ENCODE measurements at regions not wholly inside any gene's neighbourhood (a gene's known extent, or its start where the extent isn't known, plus 50 kb on each side); places are given as distances from the start of the nearest gene placed in this dataset.

- Histone ChIP-seq H4K20me1 (ENCODE audit: insufficient read depth) (no peaks in the 10 kb centered on the region), H3F3A (replicated peaks; ENCODE audit: insufficient read depth) (no peaks in the 10 kb centered on the region), H3K4me3 (ENCODE audit: low read depth in 2 of 2, low read length in 1 of 2) (no peak overlapping the region), H3K27ac (ENCODE audit: low read depth in 2 of 2, low read length in 1 of 2) (no peak overlapping the region), H3K27me3 (ENCODE audit: insufficient read depth) (no peaks in the 10 kb centered on the region), H2AFZ (ENCODE audit: low read depth) (no peak overlapping the region), H3K36me3 (replicated peaks in 1 of 2; ENCODE audit: control insufficient read depth in 1 of 2, insufficient read depth in 2 of 2, low read length in 1 of 2) (no peaks in the 10 kb centered on the region), H3K4me1 (ENCODE audit: control insufficient read depth in 1 of 2, insufficient read depth in 2 of 2, low read depth in 1 of 2, low read length in 1 of 2) (no peaks in the 10 kb centered on the region), H3K9me3 (no peaks in the 10 kb centered on the region), H3K4me2 (no peak overlapping the region), H3K79me2 (ENCODE audit: insufficient read depth) (no peaks in the 10 kb centered on the region), H3K9me2 (no peaks in the 10 kb centered on the region; the same call in 1 of the 2 replicates), H3K9ac (no peak overlapping the region)
- CTCF ChIA-PET: no interaction called here
- POLR2A ChIA-PET: no interaction called here
- TF ChIP-seq TEAD4 (IDR thresholded peaks at IDR 0.05; ENCODE audit: borderline replicate concordance, insufficient read depth) (no peak), FOSL2 (IDR thresholded peaks at IDR 0.05; ENCODE audit: borderline replicate concordance, low read depth) (no peak), RCOR1 (IDR thresholded peaks at IDR 0.05; ENCODE audit: low read length) (no peak), CHD2 (IDR thresholded peaks at IDR 0.05; ENCODE audit: low read length, partially characterized antibody) (no peak), CTCF (IDR thresholded peaks at IDR 0.05) (no peak), MEF2A (IDR thresholded peaks at IDR 0.05; ENCODE audit: borderline replicate concordance, low read depth) (no peak), REST (IDR thresholded peaks at IDR 0.05; ENCODE audit: low read depth, low read length) (no peak), RFX5 (IDR thresholded peaks at IDR 0.05; ENCODE audit: low read length) (no peak), MAX (IDR thresholded peaks at IDR 0.05; ENCODE audit: low read depth) (no peak), TCF12 (IDR thresholded peaks at IDR 0.05) (no peak), NRF1 (IDR thresholded peaks at IDR 0.05; ENCODE audit: low read depth, low read length) (no peak), NFIC (IDR thresholded peaks at IDR 0.05; ENCODE audit: borderline replicate concordance) (no peak), ELF1 (IDR thresholded peaks at IDR 0.05) (no peak), RXRA (IDR thresholded peaks at IDR 0.05; ENCODE audit: borderline replicate concordance, low read depth) (no peak)
- no peak for DNase-seq
- 42% methylated on average over 1 of the region's 1 CpG for WGBS (ENCODE audit: low lambda C conversion rate)
Measured at GRCh38 chr3:162217647-162218046, 721.0 kb downstream of the OTOL1 start.
